Lower leg skin (tissue), 4 donors: ENCODE measurements at regions not wholly inside any gene's neighbourhood (a gene's known extent, or its start where the extent isn't known, plus 50 kb on each side); places are given as distances from the start of the nearest gene placed in this dataset.
A peak's percentile ranks its signal among the peaks of the same experiment; 100 is the strongest.

Experiments
- DNase-seq, 2 donors: peaks; one replicate each; pipeline ENCODE4 v3.0.0-alpha.2; 2019; ENCODE audit warnings: low spot score in 2 of 2
- H3K4me3 ChIP-seq: fragments of 200-600 bp; sonication (generic); 2 replicates; pipeline ENCODE4 v1.5.1; 2017; ENCODE audit warnings: mild to moderate bottlenecking, low read depth; ENCODE audit not compliant: poor library complexity, severe bottlenecking
- POLR2A ChIP-seq, 2 donors: fragments of 450-650 bp; IDR thresholded peaks; one replicate each; pipeline ENCODE4 v1.6.1; 2016 to 2017; ENCODE audit warnings: antibody characterized with exemption in 2 of 2, mild to moderate bottlenecking in 1 of 2, moderate library complexity in 1 of 2
- WGBS, 2 donors: methylation state at CpG; one replicate each; pipeline ENCODE4 v1.1.5; 2018; 5-methylcytosine and 5-hydroxymethylcytosine counted together
- intact Hi-C: fragments of 100-400 bp; cut with DNase I; formaldehyde crosslinking; loops from one replicate; pipeline ENCODE4 v1.15.0; 2023; ENCODE audit warnings: low total_unique reads
- TF ChIP-seq, protein P1 (sequence below), 3 donors: fragments of 450-650 bp; IDR thresholded peaks; one replicate each; pipeline ENCODE4 v1.5.1; 2016; ENCODE audit warnings: antibody characterized with exemption in 3 of 3, mild to moderate bottlenecking in 3 of 3, moderate library complexity in 2 of 3

DNA sequence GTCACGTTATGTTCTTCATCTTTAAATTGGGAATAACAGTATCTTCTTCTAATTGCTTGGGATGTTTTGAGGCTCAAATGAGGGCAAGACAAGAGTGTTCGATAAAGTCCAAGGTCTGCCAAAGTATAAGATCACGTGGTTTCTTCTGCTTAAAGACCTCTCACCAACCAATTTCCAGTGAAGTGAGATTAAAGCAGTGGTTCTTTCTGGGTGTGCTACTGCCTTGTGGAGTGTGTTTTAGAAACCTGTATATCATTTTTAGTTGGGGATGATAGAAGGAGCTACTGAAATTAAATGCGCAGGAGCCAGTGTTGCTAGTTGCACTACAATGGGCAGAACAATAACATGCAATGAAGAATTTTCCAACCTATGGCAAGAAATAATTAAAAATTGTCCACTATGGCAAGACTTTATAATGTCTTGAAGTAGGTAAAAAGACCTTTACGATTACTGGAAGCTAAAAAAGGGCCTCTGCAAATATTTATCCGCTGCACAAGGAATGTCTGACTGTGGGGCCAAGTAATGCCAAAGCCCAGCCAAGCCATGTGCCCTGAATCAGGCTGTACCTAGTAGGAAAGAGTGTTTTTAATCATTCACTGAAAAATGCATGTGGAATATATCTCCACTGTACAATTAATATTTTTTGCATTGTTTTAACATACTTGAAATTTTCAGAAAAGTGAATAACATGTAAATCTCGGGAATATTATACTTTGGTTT, 244.5 kb upstream of the REG3G start:
- WGBS, 2 donors: 64 to 66% methylated on average over 7 of the region's 7 CpGs
- no peak for DNase-seq
- H3K4me3 ChIP-seq: no peak overlapping the region
- TF ChIP-seq POLR2A (IDR thresholded peaks at IDR 0.05): no peak
- TF ChIP-seq, protein P1, sequence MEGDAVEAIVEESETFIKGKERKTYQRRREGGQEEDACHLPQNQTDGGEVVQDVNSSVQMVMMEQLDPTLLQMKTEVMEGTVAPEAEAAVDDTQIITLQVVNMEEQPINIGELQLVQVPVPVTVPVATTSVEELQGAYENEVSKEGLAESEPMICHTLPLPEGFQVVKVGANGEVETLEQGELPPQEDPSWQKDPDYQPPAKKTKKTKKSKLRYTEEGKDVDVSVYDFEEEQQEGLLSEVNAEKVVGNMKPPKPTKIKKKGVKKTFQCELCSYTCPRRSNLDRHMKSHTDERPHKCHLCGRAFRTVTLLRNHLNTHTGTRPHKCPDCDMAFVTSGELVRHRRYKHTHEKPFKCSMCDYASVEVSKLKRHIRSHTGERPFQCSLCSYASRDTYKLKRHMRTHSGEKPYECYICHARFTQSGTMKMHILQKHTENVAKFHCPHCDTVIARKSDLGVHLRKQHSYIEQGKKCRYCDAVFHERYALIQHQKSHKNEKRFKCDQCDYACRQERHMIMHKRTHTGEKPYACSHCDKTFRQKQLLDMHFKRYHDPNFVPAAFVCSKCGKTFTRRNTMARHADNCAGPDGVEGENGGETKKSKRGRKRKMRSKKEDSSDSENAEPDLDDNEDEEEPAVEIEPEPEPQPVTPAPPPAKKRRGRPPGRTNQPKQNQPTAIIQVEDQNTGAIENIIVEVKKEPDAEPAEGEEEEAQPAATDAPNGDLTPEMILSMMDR (IDR thresholded peaks at IDR 0.05): no peak
- intact Hi-C loops: no loop called here

DNA sequence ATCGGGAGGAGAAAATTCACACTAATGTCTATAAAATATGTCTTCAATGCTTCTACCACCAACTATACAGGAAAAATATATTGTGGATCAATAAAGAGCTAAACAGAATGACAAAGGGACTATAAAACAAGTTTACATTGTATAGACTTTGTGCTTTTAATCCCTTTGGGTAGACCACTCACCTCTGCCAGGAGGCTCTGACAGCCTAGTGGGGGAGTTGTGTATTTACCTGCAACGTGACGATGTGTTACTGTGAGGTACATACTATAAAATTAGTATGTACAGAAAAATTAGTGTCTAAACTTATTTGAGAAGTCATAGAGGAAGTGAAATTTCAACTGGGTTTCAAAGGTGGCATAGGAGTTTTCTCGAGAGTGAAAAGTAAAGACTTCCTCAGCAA, 243.3 kb upstream of the REG3G start:
- no peak for DNase-seq
- no peak overlapping the region for H3K4me3 ChIP-seq
- intact Hi-C loops: no loop called here
- TF ChIP-seq POLR2A (IDR thresholded peaks at IDR 0.05): no peak
- TF ChIP-seq, protein P1 (IDR thresholded peaks at IDR 0.05): no peak
- WGBS, 2 donors: 86 to 90% methylated on average over 4 of the region's 4 CpGs

DNA sequence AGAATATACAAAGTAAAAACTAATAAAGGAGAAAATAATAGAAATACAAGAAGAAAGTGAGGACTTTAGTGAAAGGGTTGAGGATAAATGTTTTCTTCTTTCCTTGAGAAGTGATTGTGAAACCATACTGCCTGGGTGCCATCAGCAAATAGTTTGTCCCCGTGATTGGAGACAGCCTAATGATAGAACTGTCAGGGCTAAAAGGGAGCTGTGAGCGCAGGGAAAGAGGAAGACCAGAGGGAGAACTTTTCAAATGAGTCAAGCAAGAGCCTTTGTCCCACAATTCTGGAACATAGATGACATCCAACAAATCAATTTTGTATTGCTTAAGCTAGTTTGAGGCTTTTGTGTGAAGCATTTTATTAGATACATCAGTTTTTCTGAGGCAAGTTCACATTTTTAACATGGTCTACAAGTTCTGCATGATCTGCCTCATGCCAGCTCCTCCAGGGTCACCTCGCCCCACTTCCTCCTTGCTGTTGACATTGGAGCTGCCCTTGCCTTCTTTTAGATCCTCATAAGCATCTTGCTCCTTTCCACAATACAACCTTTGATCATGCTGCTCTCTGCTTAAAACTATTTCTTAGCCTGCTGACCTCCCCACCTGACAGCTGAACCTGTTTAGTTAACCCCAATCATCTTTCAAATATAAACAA, 213.4 kb upstream of the REG3G start:
- WGBS, 2 donors: 57 to 61% methylated on average over 3 of the region's 3 CpGs
- TF ChIP-seq, protein P1 (IDR thresholded peaks at IDR 0.05): no peak
- TF ChIP-seq POLR2A (IDR thresholded peaks at IDR 0.05): no peak
- no peak for DNase-seq
- H3K4me3 ChIP-seq: no peak overlapping the region
- intact Hi-C loops: no loop called here

DNA sequence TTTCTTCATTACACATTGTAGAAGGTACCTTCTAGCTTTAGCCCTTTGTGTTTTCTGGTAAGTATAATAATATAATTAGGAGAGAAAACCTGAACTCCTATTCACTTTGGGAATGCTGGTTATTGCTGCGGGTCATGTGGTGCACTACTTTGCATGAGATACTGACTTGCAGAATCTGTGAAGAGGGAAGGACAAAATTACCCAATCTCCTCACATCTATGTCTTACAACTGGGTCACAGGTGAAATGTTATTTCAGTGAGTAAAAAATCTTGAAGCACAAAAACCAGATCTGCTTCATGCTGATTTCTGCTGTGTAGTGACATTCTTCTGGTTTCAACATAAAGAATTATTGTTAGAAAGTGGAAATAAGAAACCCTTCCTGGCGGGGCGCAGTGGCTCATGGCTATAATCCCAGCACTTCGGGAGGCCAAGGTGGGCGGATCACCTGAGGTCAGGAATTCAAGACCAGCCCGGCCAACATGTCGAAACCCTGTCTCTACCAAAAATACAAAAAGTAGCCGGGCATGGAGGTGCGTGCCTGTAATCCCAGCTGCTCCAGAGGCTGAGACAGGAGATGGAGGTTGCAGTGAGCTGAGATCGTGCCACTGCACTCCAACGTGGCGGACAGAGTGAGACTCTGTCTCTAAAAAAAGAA, 211.0 kb upstream of the REG3G start:
- TF ChIP-seq POLR2A (IDR thresholded peaks at IDR 0.05): no peak
- TF ChIP-seq, protein P1 (IDR thresholded peaks at IDR 0.05): no peak
- peak in 1 of 2 donors; percentile 61 for DNase-seq
- whole genome bisulfite sequencing, 2 donors: 53 to 73% methylated on average over 12 of the region's 12 CpGs
- intact Hi-C loops: no loop called here
- no peak overlapping the region for H3K4me3 ChIP-seq

DNA sequence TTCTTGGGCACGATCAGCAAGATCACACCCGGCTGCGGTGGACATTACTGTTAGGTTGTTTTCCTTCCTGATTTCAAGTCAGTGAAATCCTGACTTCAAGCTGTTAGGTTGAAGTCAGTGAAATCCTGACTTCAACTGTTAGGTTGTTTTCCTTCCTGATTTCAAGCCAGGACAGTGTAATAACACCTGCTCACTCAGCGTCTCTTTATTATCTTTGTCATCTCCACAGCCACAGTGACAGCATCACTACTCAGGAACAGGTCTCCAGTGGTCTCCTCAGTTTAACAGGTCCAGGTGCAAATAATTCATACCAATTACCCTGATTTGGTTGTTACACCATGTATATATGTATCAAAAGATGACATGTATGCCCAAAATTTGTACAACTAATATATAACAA, 208.1 kb upstream of the REG3G start:
- intact Hi-C loops: no loop called here
- DNase-seq: no peak
- H3K4me3 ChIP-seq: no peak overlapping the region
- WGBS, 2 donors: 78 to 80% methylated on average over 4 of the region's 4 CpGs
- TF ChIP-seq, protein P1 (IDR thresholded peaks at IDR 0.05): no peak
- TF ChIP-seq POLR2A (IDR thresholded peaks at IDR 0.05): no peak
